SK-N-SH (cell line): ENCODE measurements at regions not wholly inside any gene's neighbourhood (a gene's known extent, or its start where the extent isn't known, plus 50 kb on each side); places are given as distances from the start of the nearest gene placed in this dataset.
"Not testable (repeated sequence)": the region's sequence is repeated elsewhere in the genome, so short reads cannot be mapped to it uniquely, and the experiment has no call there.

Experiments
- CTCF ChIA-PET: fragments of 300-600, 350-600 bp; formaldehyde crosslinking; extraction: SDS; loops from one replicate; lab custom pipeline; 2021; lab: Yijun Ruan, JAX
- POLR2A ChIA-PET: fragments of 350-600 bp; sonication (Branson Sonifier 250); formaldehyde crosslinking; extraction: SDS; loops from one replicate; lab custom pipeline; 2020; ENCODE audit warnings: antibody characterized with exemption, inconsistent platforms; lab: Yijun Ruan, JAX
- DNase-seq: peaks from one replicate; pipeline ENCODE4 v3.0.0; 2012
- H2AFZ ChIP-seq: fragments of 200-600 bp; sonication (generic); 2 replicates; pipeline ENCODE4 v1.8.1; 2016; ENCODE audit warnings: antibody characterized with exemption, mild to moderate bottlenecking, low read depth
- H3F3A ChIP-seq: fragments of 200-600 bp; sonication (generic); replicated peaks from 2 replicates; pipeline ENCODE3; 2016; ENCODE audit warnings: antibody characterized with exemption, mild to moderate bottlenecking; ENCODE audit not compliant: insufficient read depth
- H3K27ac ChIP-seq, 2 experiments: fragments of 200-500 bp in 1 of 2; fragments of 200-600 bp in 1 of 2; sonication (Bioruptor generic) in 1 of 2; sonication (generic), shearing (Covaris generic) in 1 of 2; 2 replicates each; pipeline versions ENCODE4 v1.5.1 to v1.6.1; 2014 to 2016; ENCODE audit warnings: low read depth in 2 of 2, inconsistent platforms in 1 of 2, low read length in 1 of 2, mild to moderate bottlenecking in 1 of 2, mixed read lengths in 1 of 2
- H3K27me3 ChIP-seq: fragments of 200-600 bp; sonication (generic), shearing (Covaris generic); 2 replicates; pipeline ENCODE4 v1.6.1; 2016; ENCODE audit warnings: mixed run types; ENCODE audit not compliant: insufficient read depth
- H3K36me3 ChIP-seq, 2 experiments: fragments of 200-500 bp in 1 of 2; fragments of 200-600 bp in 1 of 2; sonication (Bioruptor generic) in 1 of 2; sonication (generic) in 1 of 2; replicated peaks in 1 of 2; 2 replicates each; pipeline versions ENCODE3 to v1.5.1; 2014 to 2016; ENCODE audit warnings: low read length in 1 of 2, mild to moderate bottlenecking in 1 of 2; ENCODE audit not compliant: insufficient read depth in 2 of 2, control insufficient read depth in 1 of 2
- H3K4me1 ChIP-seq, 2 experiments: fragments of 200-500 bp in 1 of 2; fragments of 200-600 bp in 1 of 2; sonication (Bioruptor generic) in 1 of 2; sonication (generic), shearing (Covaris generic) in 1 of 2; 2 replicates each; pipeline versions ENCODE4 v1.5.1 to v1.6.1; 2014 to 2016; ENCODE audit warnings: low read depth in 1 of 2, low read length in 1 of 2, mixed run types in 1 of 2; ENCODE audit not compliant: insufficient read depth in 2 of 2, control insufficient read depth in 1 of 2
- H3K4me2 ChIP-seq: fragments of 200-600 bp; sonication (generic), shearing (Covaris generic); 2 replicates; pipeline ENCODE4 v1.6.1; 2017; ENCODE audit warnings: mixed run types
- H3K4me3 ChIP-seq, 2 experiments: fragments of 200-500 bp in 1 of 2; fragments of 200-600 bp in 1 of 2; sonication (Bioruptor generic) in 1 of 2; sonication (generic), shearing (Covaris generic) in 1 of 2; 2 replicates each; pipeline versions ENCODE4 v1.5.1 to v1.8.1; 2014 to 2016; ENCODE audit warnings: low read depth in 2 of 2, inconsistent platforms in 1 of 2, low read length in 1 of 2, mild to moderate bottlenecking in 1 of 2, mixed read lengths in 1 of 2, moderate library complexity in 1 of 2
- H3K79me2 ChIP-seq: fragments of 200-600 bp; sonication (generic); 2 replicates; pipeline ENCODE4 v1.8.1; 2017; ENCODE audit warnings: mild to moderate bottlenecking; ENCODE audit not compliant: insufficient read depth
- H3K9ac ChIP-seq: fragments of 200-600 bp; sonication (generic); 2 replicates; pipeline ENCODE4 v1.6.1; 2017; ENCODE audit warnings: mixed run types
- H3K9me2 ChIP-seq: fragments of 200-600 bp; sonication (generic); 2 replicates; pipeline ENCODE4 v1.6.1; 2017; ENCODE audit warnings: mixed run types
- H3K9me3 ChIP-seq: fragments of 200-600 bp; sonication (generic); 2 replicates; pipeline ENCODE4 v1.6.1; 2017; ENCODE audit warnings: mixed run types, mild to moderate bottlenecking, moderate library complexity
- H4K20me1 ChIP-seq: fragments of 200-600 bp; sonication (generic); 2 replicates; pipeline ENCODE4 v1.6.1; 2017; ENCODE audit warnings: mild to moderate bottlenecking, mixed run types; ENCODE audit not compliant: insufficient read depth
- ELF1 ChIP-seq: IDR thresholded peaks from 2 replicates; pipeline ENCODE4 v1.4.0; 2012
- FOSL2 ChIP-seq: IDR thresholded peaks from 2 replicates; pipeline ENCODE4 v1.4.0; 2012; ENCODE audit warnings: low read depth, mild to moderate bottlenecking, moderate library complexity, borderline replicate concordance
- GATA2 ChIP-seq: sonication (generic); formaldehyde crosslinking; IDR thresholded peaks from 2 replicates; pipeline ENCODE4 v1.5.0; 2020; ENCODE audit warnings: mild to moderate bottlenecking, missing genetic modification reagents
- IRF3 ChIP-seq: fragments of 150-350 bp; IDR thresholded peaks from 2 replicates; pipeline ENCODE4 v1.6.1; 2016; ENCODE audit warnings: mild to moderate bottlenecking, low read depth, low read length
- MAX ChIP-seq: IDR thresholded peaks from 2 replicates; pipeline ENCODE4 v1.4.0; 2012; ENCODE audit warnings: low read depth
- MEF2A ChIP-seq: IDR thresholded peaks from 2 replicates; pipeline ENCODE4 v1.4.0; 2012; ENCODE audit warnings: low read depth, borderline replicate concordance
- MXI1 ChIP-seq: IDR thresholded peaks from 2 replicates; pipeline ENCODE4 v1.6.1; 2012; ENCODE audit warnings: mild to moderate bottlenecking, low read depth, low read length, improper control_type of control experiment
- RCOR1 ChIP-seq: fragments of 150-350 bp; IDR thresholded peaks from 2 replicates; pipeline ENCODE4 v1.6.1; 2017; ENCODE audit warnings: antibody characterized with exemption, low read length
- SIN3A ChIP-seq: IDR thresholded peaks from 2 replicates; pipeline ENCODE4 v1.6.1; 2012; ENCODE audit warnings: low read depth, mild to moderate bottlenecking, low read length, moderate library complexity, borderline replicate concordance
- USF2 ChIP-seq: fragments of 150-350 bp; IDR thresholded peaks from 2 replicates; pipeline ENCODE4 v1.6.1; 2017; ENCODE audit warnings: antibody characterized with exemption, low read length, low read depth, borderline replicate concordance
- YY1 ChIP-seq: IDR thresholded peaks from 2 replicates; pipeline ENCODE4 v1.4.0; 2012; ENCODE audit warnings: low read depth, mild to moderate bottlenecking
- ZBTB33 ChIP-seq: IDR thresholded peaks from 2 replicates; pipeline ENCODE4 v1.4.0; 2012; ENCODE audit warnings: low read depth, borderline replicate concordance
- WGBS: methylation state at CpG from one replicate; pipeline ENCODE4 v1.1.6; 2017; ENCODE audit warnings: low lambda C conversion rate; 5-methylcytosine and 5-hydroxymethylcytosine counted together
- TF ChIP-seq, protein P1 (sequence below): fragments of 200-600 bp; sonication (generic); IDR thresholded peaks from 2 replicates; pipeline ENCODE4 v1.6.1; 2017; ENCODE audit warnings: antibody characterized with exemption, mild to moderate bottlenecking, moderate library complexity

GRCh38 chr15:23869396-23869795, 182.3 kb upstream of the NDN start:
- no peak for TF ChIP-seq RCOR1
- TF ChIP-seq YY1 = no peak
- TF ChIP-seq, protein P1, sequence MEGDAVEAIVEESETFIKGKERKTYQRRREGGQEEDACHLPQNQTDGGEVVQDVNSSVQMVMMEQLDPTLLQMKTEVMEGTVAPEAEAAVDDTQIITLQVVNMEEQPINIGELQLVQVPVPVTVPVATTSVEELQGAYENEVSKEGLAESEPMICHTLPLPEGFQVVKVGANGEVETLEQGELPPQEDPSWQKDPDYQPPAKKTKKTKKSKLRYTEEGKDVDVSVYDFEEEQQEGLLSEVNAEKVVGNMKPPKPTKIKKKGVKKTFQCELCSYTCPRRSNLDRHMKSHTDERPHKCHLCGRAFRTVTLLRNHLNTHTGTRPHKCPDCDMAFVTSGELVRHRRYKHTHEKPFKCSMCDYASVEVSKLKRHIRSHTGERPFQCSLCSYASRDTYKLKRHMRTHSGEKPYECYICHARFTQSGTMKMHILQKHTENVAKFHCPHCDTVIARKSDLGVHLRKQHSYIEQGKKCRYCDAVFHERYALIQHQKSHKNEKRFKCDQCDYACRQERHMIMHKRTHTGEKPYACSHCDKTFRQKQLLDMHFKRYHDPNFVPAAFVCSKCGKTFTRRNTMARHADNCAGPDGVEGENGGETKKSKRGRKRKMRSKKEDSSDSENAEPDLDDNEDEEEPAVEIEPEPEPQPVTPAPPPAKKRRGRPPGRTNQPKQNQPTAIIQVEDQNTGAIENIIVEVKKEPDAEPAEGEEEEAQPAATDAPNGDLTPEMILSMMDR = no peak
- no peak for TF ChIP-seq GATA2 (CRISPR knock-in tag)
- TF ChIP-seq MEF2A = no peak
- no peak for TF ChIP-seq USF2
- no peak for TF ChIP-seq IRF3
- TF ChIP-seq ZBTB33 = no peak
- no peak for TF ChIP-seq ELF1
- no peak for TF ChIP-seq MXI1
- TF ChIP-seq MAX = no peak
- TF ChIP-seq SIN3A = no peak
- TF ChIP-seq FOSL2 = no peak
- TF ChIP-seq, all 33 proteins: peak for 0
- Histone ChIP-seq H3K9me3 (no peaks in the 10 kb centered on the region), H4K20me1 (no peaks in the 10 kb centered on the region), H2AFZ (no peak overlapping the region; the same call in 1 of the 2 replicates), H3K4me2 (peak overlapping the region; percentile 69), H3F3A (no peaks in the 10 kb centered on the region), H3K27ac (no peak overlapping the region), H3K27me3 (no peaks in the 10 kb centered on the region), H3K79me2 (no peaks in the 10 kb centered on the region), H3K4me1 (no peaks in the 10 kb centered on the region; a peak in 1 of 4 replicates), H3K9ac (no peak overlapping the region), H3K9me2 (no peaks in the 10 kb centered on the region), H3K4me3 (peak overlapping the region; percentile 28 to 49), H3K36me3 (no peaks in the 10 kb centered on the region)
- DNase-seq = peak; percentile 39
- ChIA-PET POLR2A (interaction anchor here (0.6 kb wide), 1 partner anchor 199 kb away, joined by 3 read pairs; no protein-coding TSS in a partner anchor), CTCF (interaction anchor here (0.7 to 1.3 kb wide), 2 partner anchors 12 to 220 kb away, joined by 3 read pairs; no protein-coding TSS in a partner anchor)
- 29% methylated on average over 10 of the region's 24 CpGs for WGBS

DNA sequence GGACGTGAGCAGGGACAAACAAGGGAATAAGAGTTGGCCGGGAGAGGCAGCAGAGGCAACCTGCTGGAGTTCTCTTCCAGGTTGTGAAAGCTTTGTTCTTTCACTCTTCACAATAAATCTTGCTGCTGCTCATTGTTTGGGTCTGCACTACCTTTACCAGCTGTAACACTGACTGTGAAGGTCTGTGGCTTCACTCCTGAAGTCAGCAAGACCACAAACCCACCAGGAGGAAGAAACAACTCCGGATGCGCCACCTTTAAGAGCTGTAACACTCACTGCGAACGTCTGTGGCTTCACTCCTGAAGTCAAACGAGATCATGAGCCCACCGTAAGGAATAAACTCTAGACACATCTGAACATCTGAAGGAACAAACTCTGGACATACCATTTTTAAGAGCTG, 186.5 kb upstream of the NDN start:
- H3K9ac ChIP-seq, H3K27ac ChIP-seq, H3K36me3 ChIP-seq, H3K27me3 ChIP-seq, H3K79me2 ChIP-seq, H3K4me2 ChIP-seq, H3K9me3 ChIP-seq, H3K4me1 ChIP-seq, H3K4me3 ChIP-seq, H2AFZ ChIP-seq, H3F3A ChIP-seq, H3K9me2 ChIP-seq, DNase-seq, POLR2A ChIA-PET, H4K20me1 ChIP-seq: not testable (repeated sequence)
- WGBS = 57% methylated on average over 8 of the region's 8 CpGs
- CTCF ChIA-PET = interaction anchor here (0.6 kb wide), 1 partner anchor 235 kb away, joined by 3 read pairs; no protein-coding TSS in a partner anchor
